ENCODE measurements at regions not wholly inside any gene's neighbourhood (a gene's known extent, or its start where the extent isn't known, plus 50 kb on each side); places are given as distances from the start of the nearest gene placed in this dataset.

- TF ChIP-seq CTCF (IDR thresholded peaks at IDR 0.05) (no peak), POLR2A (IDR thresholded peaks at IDR 0.05) (no peak)
Observed at GRCh38 chr4:75102787-75103085, 169.8 kb downstream of the PARM1 start.

Data from heart left ventricle (tissue), 13 donors.